ENCODE measurements at regions not wholly inside any gene's neighbourhood (a gene's known extent, or its start where the extent isn't known, plus 50 kb on each side); places are given as distances from the start of the nearest gene placed in this dataset.
"Not testable (repeated sequence)": the region's sequence is repeated elsewhere in the genome, so short reads cannot be mapped to it uniquely, and the experiment has no call there.

DNA sequence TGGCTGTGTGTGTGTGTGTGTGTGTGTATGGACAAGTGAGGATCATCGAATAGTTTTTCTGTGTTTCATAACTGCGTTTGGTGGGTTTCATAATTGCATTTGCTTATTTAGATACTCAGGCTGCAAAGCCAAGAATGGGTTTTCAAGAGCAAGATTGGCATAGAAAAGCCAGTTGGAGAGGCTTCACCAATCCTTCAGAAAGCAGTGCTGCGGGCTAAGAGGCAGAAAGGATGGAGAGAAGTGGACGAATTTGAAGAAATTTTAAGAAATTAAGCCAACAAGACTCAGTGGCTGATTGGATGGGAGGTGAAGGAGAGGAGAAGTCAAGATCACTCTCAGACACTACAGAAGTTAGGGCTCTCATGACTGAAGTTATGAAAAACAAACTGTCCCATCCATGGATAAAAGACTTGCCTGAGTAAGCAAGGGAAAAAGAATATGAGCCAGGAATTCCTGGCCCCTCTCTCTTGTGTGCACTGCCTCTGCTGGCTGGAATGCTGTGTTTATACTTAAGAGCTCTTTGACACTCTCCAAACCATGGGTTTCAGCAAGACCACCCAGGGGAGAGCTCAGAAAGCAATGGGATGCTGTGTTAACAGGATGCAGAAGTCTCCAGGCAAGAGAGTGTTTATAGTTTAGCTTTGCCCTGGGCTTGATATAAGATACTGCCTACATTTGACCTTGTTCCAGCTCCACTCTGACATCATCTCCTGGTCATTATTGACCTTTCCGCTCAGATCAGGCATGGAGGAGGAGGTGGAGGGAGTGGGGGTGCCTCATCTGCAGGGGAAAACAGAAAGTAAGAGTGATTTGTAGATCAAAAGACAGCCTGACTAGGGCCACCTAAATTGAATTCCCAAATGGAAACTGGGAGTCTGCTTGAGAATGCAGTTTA, 232.0 kb upstream of the PLXNA2 start:
- H3K56ac ChIP-seq (ENCODE audit: low read length) = no peak overlapping the region
- no peak overlapping the region for H3K9ac ChIP-seq (ENCODE audit: low read length)
- H3K79me1 ChIP-seq (ENCODE audit: low read length) = no peaks in the 10 kb centered on the region
- DNase-seq = peak; percentile 89
- no peak overlapping the region for H2BK15ac ChIP-seq (replicated peaks; ENCODE audit: low read depth)
- H3K4ac ChIP-seq (ENCODE audit: low read depth, low read length) = no peak overlapping the region
- no peaks in the 10 kb centered on the region for H3K36me3 ChIP-seq (ENCODE audit: control insufficient read depth, insufficient read depth, low read length)
- H2AK5ac ChIP-seq (ENCODE audit: low read length) = no peak overlapping the region
- no peaks in the 10 kb centered on the region for H3K79me2 ChIP-seq (ENCODE audit: control insufficient read depth, insufficient read depth, low read length)
- no peak overlapping the region for H3K23ac ChIP-seq (ENCODE audit: low read length)
- H3K4me1 ChIP-seq (ENCODE audit: control insufficient read depth, low read depth, low read length) = no peaks in the 10 kb centered on the region
- no peaks in the 10 kb centered on the region for H3K27me3 ChIP-seq (ENCODE audit: insufficient read depth, low read length, poor library complexity)
- H3K4me2 ChIP-seq (ENCODE audit: low read length) = no peak overlapping the region
- no peak overlapping the region for H3K18ac ChIP-seq (ENCODE audit: low read length)
- no peak overlapping the region for H3K27ac ChIP-seq (ENCODE audit: low read depth, low read length)
- no CpG with 5 or more reads among the region's 5 CpGs for WGBS (ENCODE audit: extremely low coverage, insufficient coverage, low lambda C conversion rate)
- H4K8ac ChIP-seq (ENCODE audit: low read depth, low read length) = no peak overlapping the region
- H2BK5ac ChIP-seq (ENCODE audit: low read length) = no peak overlapping the region
- H3K4me3 ChIP-seq (ENCODE audit: low read length) = no peak overlapping the region
- H2BK120ac ChIP-seq (ENCODE audit: low read depth, low read length) = no peak overlapping the region
- no peak overlapping the region for H4K5ac ChIP-seq (ENCODE audit: low read length)

- H3K18ac ChIP-seq (ENCODE audit: low read length) = peak overlapping the region; percentile 25
- no peak overlapping the region for H3K9ac ChIP-seq (ENCODE audit: low read length)
- H3K79me1 ChIP-seq (ENCODE audit: low read length) = no peaks in the 10 kb centered on the region
- no peaks in the 10 kb centered on the region for H3K79me2 ChIP-seq (ENCODE audit: control insufficient read depth, insufficient read depth, low read length)
- no peak overlapping the region for H2BK15ac ChIP-seq (replicated peaks; ENCODE audit: low read depth)
- no peak overlapping the region for H4K8ac ChIP-seq (ENCODE audit: low read depth, low read length)
- DNase-seq = no peak
- no peaks in the 10 kb centered on the region for H3K4me1 ChIP-seq (ENCODE audit: control insufficient read depth, low read depth, low read length)
- no peak overlapping the region for H2AK5ac ChIP-seq (ENCODE audit: low read length)
- no peak overlapping the region for H3K4ac ChIP-seq (ENCODE audit: low read depth, low read length)
- H4K5ac ChIP-seq (ENCODE audit: low read length) = no peak overlapping the region
- no CpG with 5 or more reads among the region's 2 CpGs for WGBS (ENCODE audit: extremely low coverage, insufficient coverage, low lambda C conversion rate)
- H3K27me3 ChIP-seq (ENCODE audit: insufficient read depth, low read length, poor library complexity) = no peaks in the 10 kb centered on the region
- no peak overlapping the region for H3K23ac ChIP-seq (ENCODE audit: low read length)
- H2BK120ac ChIP-seq (ENCODE audit: low read depth, low read length) = no peak overlapping the region
- no peaks in the 10 kb centered on the region for H3K36me3 ChIP-seq (ENCODE audit: control insufficient read depth, insufficient read depth, low read length)
- H3K4me2 ChIP-seq (ENCODE audit: low read length) = no peak overlapping the region
- H2BK5ac ChIP-seq (ENCODE audit: low read length) = no peak overlapping the region
- no peak overlapping the region for H3K27ac ChIP-seq (ENCODE audit: low read depth, low read length)
- no peak overlapping the region for H3K56ac ChIP-seq (ENCODE audit: low read length)
- H3K4me3 ChIP-seq (ENCODE audit: low read length) = no peak overlapping the region
Measured at GRCh38 chr1:208476846-208477170, 232.6 kb upstream of the PLXNA2 start.

GRCh38 chr1:208479435-208479834, 235.3 kb upstream of the PLXNA2 start:
- Histone ChIP-seq H4K5ac (ENCODE audit: low read length) (no peak overlapping the region), H3K79me1 (ENCODE audit: low read length) (no peaks in the 10 kb centered on the region), H4K8ac (ENCODE audit: low read depth, low read length) (no peak overlapping the region), H3K23ac (ENCODE audit: low read length) (no peak overlapping the region), H3K4me2 (ENCODE audit: low read length) (no peak overlapping the region), H3K56ac (ENCODE audit: low read length) (no peak overlapping the region), H2BK120ac (ENCODE audit: low read depth, low read length) (no peak overlapping the region), H3K36me3 (ENCODE audit: control insufficient read depth, insufficient read depth, low read length) (no peaks in the 10 kb centered on the region), H3K4me3 (ENCODE audit: low read length) (no peak overlapping the region), H2BK5ac (ENCODE audit: low read length) (no peak overlapping the region), H3K9ac (ENCODE audit: low read length) (no peak overlapping the region), H3K18ac (ENCODE audit: low read length) (no peak overlapping the region), H3K27ac (ENCODE audit: low read depth, low read length) (no peak overlapping the region), H2AK5ac (ENCODE audit: low read length) (no peak overlapping the region), H2BK15ac (replicated peaks; ENCODE audit: low read depth) (no peak overlapping the region), H3K4me1 (ENCODE audit: control insufficient read depth, low read depth, low read length) (no peaks in the 10 kb centered on the region), H3K79me2 (ENCODE audit: control insufficient read depth, insufficient read depth, low read length) (no peaks in the 10 kb centered on the region), H3K27me3 (ENCODE audit: insufficient read depth, low read length, poor library complexity) (no peaks in the 10 kb centered on the region), H3K4ac (ENCODE audit: low read depth, low read length) (no peak overlapping the region)
- WGBS (ENCODE audit: extremely low coverage, insufficient coverage, low lambda C conversion rate) = no CpG with 5 or more reads among the region's 7 CpGs
- no peak for DNase-seq

DNA sequence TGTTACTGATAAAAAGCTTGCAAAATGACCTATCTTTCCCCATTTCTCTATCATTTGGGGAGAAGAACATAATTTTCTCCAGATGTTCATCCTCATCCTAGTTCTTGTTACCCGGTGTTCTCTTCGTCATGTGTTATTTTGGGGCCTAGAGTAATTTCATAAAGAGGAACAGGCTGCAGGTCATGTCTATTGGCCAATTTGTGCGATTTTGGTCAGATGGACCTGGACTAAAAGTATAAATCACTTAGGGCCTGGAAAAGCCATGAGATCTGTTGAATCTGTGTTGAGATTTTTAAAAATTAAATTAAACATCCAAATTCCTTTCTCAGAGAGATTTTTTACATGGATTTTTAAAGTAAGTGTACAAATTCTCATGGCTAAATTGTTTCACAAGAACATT, 241.3 kb upstream of the PLXNA2 start:
- WGBS (ENCODE audit: extremely low coverage, insufficient coverage, low lambda C conversion rate) = no CpG with 5 or more reads among the region's 3 CpGs

GRCh38 chr1:208486677-208487076, 242.5 kb upstream of the PLXNA2 start:
- Histone ChIP-seq H2AK5ac (ENCODE audit: low read length) (no peak overlapping the region), H3K4me1 (ENCODE audit: control insufficient read depth, low read depth, low read length) (no peaks in the 10 kb centered on the region), H4K5ac (ENCODE audit: low read length) (no peak overlapping the region), H2BK120ac (ENCODE audit: low read depth, low read length) (no peak overlapping the region), H3K56ac (ENCODE audit: low read length) (no peak overlapping the region), H3K27me3 (ENCODE audit: insufficient read depth, low read length, poor library complexity) (no peaks in the 10 kb centered on the region), H3K18ac (ENCODE audit: low read length) (no peak overlapping the region), H3K36me3 (ENCODE audit: control insufficient read depth, insufficient read depth, low read length) (no peaks in the 10 kb centered on the region), H3K4me2 (ENCODE audit: low read length) (no peak overlapping the region), H2BK5ac (ENCODE audit: low read length) (no peak overlapping the region), H4K8ac (ENCODE audit: low read depth, low read length) (no peak overlapping the region), H3K9ac (ENCODE audit: low read length) (no peak overlapping the region), H3K27ac (ENCODE audit: low read depth, low read length) (no peak overlapping the region), H3K23ac (ENCODE audit: low read length) (no peak overlapping the region), H3K4ac (ENCODE audit: low read depth, low read length) (no peak overlapping the region), H3K4me3 (ENCODE audit: low read length) (no peak overlapping the region), H2BK15ac (replicated peaks; ENCODE audit: low read depth) (no peak overlapping the region), H3K79me2 (ENCODE audit: control insufficient read depth, insufficient read depth, low read length) (no peaks in the 10 kb centered on the region), H3K79me1 (ENCODE audit: low read length) (no peaks in the 10 kb centered on the region)
- no peak for DNase-seq

More for the DNA sequence above, 241.3 kb upstream of the PLXNA2 start:
- no peaks in the 10 kb centered on the region for H3K36me3 ChIP-seq (ENCODE audit: control insufficient read depth, insufficient read depth, low read length)
- H3K79me1 ChIP-seq (ENCODE audit: low read length) = no peaks in the 10 kb centered on the region
- H3K23ac ChIP-seq (ENCODE audit: low read length) = no peak overlapping the region
- no peak overlapping the region for H3K4me3 ChIP-seq (ENCODE audit: low read length)
- H3K27me3 ChIP-seq (ENCODE audit: insufficient read depth, low read length, poor library complexity) = no peaks in the 10 kb centered on the region
- H4K5ac ChIP-seq (ENCODE audit: low read length) = no peak overlapping the region
- H2BK5ac ChIP-seq (ENCODE audit: low read length) = no peak overlapping the region
- no peak overlapping the region for H2BK120ac ChIP-seq (ENCODE audit: low read depth, low read length)
- H2BK15ac ChIP-seq (replicated peaks; ENCODE audit: low read depth) = no peak overlapping the region
- H3K9ac ChIP-seq (ENCODE audit: low read length) = no peak overlapping the region
- H3K4me2 ChIP-seq (ENCODE audit: low read length) = no peak overlapping the region
- no peaks in the 10 kb centered on the region for H3K79me2 ChIP-seq (ENCODE audit: control insufficient read depth, insufficient read depth, low read length)
- no peak overlapping the region for H2AK5ac ChIP-seq (ENCODE audit: low read length)
- H4K8ac ChIP-seq (ENCODE audit: low read depth, low read length) = no peak overlapping the region
- no peak for DNase-seq
- no peak overlapping the region for H3K4ac ChIP-seq (ENCODE audit: low read depth, low read length)
- no peak overlapping the region for H3K18ac ChIP-seq (ENCODE audit: low read length)
- H3K4me1 ChIP-seq (ENCODE audit: control insufficient read depth, low read depth, low read length) = no peaks in the 10 kb centered on the region
- H3K56ac ChIP-seq (ENCODE audit: low read length) = no peak overlapping the region
- no peak overlapping the region for H3K27ac ChIP-seq (ENCODE audit: low read depth, low read length)

- H3K9ac ChIP-seq (ENCODE audit: low read length); H4K8ac ChIP-seq (ENCODE audit: low read depth, low read length); H3K4me3 ChIP-seq (ENCODE audit: low read length); H3K23ac ChIP-seq (ENCODE audit: low read length); H3K4ac ChIP-seq (ENCODE audit: low read depth, low read length); H3K36me3 ChIP-seq (ENCODE audit: control insufficient read depth, insufficient read depth, low read length); H3K56ac ChIP-seq (ENCODE audit: low read length); H3K27me3 ChIP-seq (ENCODE audit: insufficient read depth, low read length, poor library complexity); H2BK120ac ChIP-seq (ENCODE audit: low read depth, low read length); H4K5ac ChIP-seq (ENCODE audit: low read length); H3K4me2 ChIP-seq (ENCODE audit: low read length); H3K18ac ChIP-seq (ENCODE audit: low read length); H2AK5ac ChIP-seq (ENCODE audit: low read length); H3K4me1 ChIP-seq (ENCODE audit: control insufficient read depth, low read depth, low read length); H3K27ac ChIP-seq (ENCODE audit: low read depth, low read length); H2BK5ac ChIP-seq (ENCODE audit: low read length); DNase-seq; H3K79me1 ChIP-seq (ENCODE audit: low read length); H2BK15ac ChIP-seq (replicated peaks; ENCODE audit: low read depth); H3K79me2 ChIP-seq (ENCODE audit: control insufficient read depth, insufficient read depth, low read length): not testable (repeated sequence)
- no CpG with 5 or more reads among the region's 36 CpGs for WGBS (ENCODE audit: extremely low coverage, insufficient coverage, low lambda C conversion rate)
Measured at GRCh38 chr1:208488432-208488831, 244.2 kb upstream of the PLXNA2 start.
